CMK (cell line): ENCODE measurements at regions not wholly inside any gene's neighbourhood (a gene's known extent, or its start where the extent isn't known, plus 50 kb on each side); places are given as distances from the start of the nearest gene placed in this dataset.
A peak's percentile ranks its signal among the peaks of the same experiment; 100 is the strongest.

ENCODE experiments used
- DNase-seq: peaks from one replicate; pipeline ENCODE4 v3.0.0-alpha.2; 2010; ENCODE audit warnings: low read depth

GRCh38 chr11:128031538-128032134 lies 555.7 kb downstream of the ETS1 start:
- peak; percentile 72 for DNase-seq

DNA sequence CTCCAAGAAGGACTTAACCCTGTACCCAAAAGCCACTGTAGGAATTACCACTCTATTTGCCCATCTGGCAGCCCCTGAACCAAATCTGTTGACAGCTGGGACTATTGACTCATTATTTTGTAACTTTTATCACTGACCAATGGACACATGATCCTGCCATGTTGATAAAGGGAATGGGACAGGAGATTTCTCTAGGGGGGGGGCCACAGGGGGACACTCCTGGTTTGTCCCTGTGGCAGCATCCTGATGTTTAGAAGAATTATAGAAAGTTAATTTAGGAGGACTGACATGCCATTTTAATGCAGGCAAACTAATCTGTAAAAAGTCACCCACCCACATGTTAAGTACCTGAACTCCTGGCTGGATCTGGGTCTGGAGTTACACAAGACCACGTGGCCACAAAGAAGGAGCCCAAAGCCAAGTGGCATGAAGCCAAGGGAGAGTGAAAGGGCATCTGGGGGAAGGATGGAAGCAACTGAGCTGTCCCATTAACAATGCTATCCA lies 558.1 kb downstream of the ETS1 start:
- no peak for DNase-seq

DNA sequence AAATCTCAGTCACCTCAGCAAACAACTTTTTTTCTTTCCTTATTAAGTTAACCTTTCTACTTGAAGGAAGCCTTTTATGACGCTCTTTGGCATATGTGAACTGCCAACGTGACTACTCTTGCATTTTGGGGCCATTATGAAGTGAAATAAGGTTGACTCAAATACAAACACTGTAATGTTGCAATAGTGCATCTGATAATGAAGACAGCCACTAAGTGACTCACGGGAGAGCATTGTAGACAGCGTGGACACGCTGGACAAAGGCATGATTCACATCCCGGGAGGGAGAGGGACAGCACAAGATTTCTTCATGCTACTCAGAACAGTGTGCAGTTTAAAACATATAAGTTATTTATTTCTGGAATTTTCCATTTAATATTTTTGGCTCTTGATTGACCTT lies 560.8 kb downstream of the ETS1 start:
- no peak for DNase-seq

DNA sequence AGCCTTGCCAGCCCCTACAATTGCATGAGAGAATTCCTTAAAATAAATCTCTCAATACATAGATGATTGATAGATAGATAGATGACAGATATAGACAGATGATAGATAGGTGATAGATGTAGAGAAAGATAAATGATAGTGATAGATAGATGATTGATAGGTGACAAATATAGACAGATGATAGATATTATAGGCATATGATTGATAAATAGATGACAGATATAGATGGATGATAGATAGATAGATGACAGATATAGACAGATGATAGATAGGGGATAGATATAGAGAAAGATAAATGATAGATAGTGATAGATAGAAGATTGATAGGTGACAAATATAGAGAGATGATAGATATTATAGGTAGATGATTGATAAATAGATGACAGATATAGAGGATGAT lies 564.6 kb downstream of the ETS1 start:
- DNase-seq: no peak

- DNase-seq: no peak
Observed at GRCh38 chr11:128022007-128022368, 565.4 kb downstream of the ETS1 start.

- no peak for DNase-seq
Observed at GRCh38 chr11:128021349-128022006, 565.9 kb downstream of the ETS1 start.

DNA sequence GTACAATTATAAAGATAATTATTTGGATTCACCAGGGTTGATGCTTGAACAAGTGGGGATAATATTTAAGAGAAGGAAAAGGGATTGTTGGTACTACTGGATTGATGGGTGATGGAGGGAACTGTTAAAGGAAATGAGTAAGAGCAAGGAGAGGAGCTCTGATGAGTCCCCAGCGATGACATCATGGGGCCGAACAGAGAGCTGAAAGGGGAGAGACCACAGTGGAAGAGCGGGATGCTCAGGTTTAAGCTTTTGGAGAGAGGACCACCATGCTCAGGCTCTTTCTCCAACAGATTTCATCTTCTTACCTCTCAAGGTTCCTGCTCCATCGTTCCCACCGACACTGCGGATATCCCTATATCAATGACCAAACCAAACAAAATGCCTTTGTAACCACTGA lies 568.7 kb downstream of the ETS1 start:
- DNase-seq: no peak

GRCh38 chr11:128005562-128005961 lies 581.8 kb downstream of the ETS1 start:
- no peak for DNase-seq

DNA sequence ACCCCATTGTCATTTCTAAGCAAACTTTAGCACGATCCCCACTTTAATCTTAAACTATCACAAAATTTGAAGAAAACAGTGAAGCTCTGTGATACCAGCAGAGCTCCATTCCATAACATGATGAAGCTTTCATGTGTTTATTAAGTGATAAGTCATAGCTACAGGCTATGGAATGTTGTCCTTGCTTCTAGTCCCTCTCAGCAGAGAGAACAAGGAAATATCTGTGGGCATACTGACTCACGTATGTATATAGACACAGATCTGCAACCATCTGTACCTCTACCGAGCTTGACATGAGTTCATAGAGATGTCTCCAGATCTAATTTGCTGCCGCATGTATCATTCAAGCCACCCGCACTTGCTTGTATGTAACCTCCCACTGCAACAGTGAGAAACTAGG lies 588.9 kb downstream of the ETS1 start:
- no peak for DNase-seq

GRCh38 chr11:127997594-127997993 lies 589.8 kb downstream of the ETS1 start:
- no peak for DNase-seq

GRCh38 chr11:127996825-127997224 lies 590.5 kb downstream of the ETS1 start:
- no peak for DNase-seq

- no peak for DNase-seq
Observed at GRCh38 chr11:127995921-127996320, 591.4 kb downstream of the ETS1 start.

GRCh38 chr11:127994736-127995135 lies 592.6 kb downstream of the ETS1 start:
- DNase-seq: no peak

DNA sequence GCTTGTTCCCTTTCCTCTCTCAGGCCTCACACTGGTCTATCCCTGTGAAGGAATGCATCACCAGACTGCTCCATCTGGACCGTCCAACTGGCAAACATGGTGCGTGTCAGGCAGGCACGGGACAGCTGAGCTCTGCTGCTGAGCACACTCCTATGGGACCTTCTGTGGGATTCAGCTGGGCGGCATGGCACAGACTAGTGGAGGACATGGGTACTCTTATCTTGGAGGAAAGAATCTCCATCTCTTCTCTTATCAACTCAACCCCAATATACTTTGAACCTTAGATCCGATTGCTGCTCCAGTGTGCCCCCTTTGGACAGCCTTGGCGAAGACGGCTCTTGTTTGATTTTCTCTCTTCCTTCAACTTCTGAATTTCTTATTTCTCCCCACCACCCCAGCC lies 593.6 kb downstream of the ETS1 start:
- no peak for DNase-seq

- no peak for DNase-seq
Observed at GRCh38 chr11:127993281-127993680, 594.1 kb downstream of the ETS1 start.

DNA sequence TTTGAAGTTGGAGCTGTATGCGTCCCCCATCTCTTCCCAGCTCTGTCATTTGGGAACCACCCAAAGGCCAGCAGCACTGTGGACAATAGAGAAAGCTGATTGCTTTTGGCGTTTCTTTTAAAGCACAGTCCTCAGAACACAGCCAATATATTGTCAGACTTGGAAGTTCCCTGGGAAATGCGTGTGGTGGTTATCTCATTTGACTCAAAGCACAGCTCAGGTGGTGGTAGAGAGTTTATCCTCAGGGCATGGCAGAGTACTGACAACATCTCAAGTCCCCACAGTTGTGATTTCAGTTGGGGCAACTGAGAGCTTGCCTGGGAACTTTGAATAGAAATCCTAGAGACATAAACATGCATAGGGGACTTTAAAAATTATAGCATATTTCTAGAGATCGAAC lies 601.3 kb downstream of the ETS1 start:
- DNase-seq: no peak

DNA sequence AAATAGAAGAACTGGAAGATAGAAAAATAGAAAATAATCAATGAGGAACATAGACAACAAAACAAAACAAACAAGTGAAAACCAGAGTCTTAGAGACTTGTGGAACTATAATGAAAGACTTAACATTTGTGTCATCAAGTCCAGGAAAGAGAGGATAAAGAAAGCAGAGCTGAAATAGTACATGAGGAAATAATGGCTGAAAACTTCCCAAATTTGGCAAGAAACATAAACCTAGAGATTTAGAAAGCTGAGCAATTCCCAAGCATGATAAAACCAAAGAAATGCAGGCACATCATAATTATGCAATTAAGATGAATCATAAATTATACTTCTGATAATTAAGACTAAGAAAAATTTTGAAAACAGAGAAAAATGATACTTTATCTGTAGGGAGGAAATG lies 614.5 kb downstream of the ETS1 start:
- no peak for DNase-seq

DNA sequence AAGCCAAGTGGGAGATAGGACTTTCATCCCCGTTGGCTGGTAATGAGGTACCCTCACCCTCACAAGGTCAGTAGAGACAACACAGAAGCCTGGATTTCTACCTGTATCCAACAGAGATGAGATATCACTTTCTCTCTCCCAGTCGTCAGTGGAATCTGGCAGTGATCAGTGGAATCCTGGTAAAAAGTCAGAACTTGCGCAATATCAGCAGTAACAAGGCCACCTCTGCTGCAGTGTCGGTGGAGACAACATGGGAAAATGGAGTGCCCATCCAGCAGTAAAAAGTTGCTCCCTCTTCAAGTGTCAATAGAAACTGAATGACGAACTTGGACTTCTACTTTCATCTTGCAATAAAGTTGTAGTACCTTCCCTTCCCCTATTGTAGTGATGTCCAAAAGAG lies 615.9 kb downstream of the ETS1 start:
- DNase-seq: no peak

DNA sequence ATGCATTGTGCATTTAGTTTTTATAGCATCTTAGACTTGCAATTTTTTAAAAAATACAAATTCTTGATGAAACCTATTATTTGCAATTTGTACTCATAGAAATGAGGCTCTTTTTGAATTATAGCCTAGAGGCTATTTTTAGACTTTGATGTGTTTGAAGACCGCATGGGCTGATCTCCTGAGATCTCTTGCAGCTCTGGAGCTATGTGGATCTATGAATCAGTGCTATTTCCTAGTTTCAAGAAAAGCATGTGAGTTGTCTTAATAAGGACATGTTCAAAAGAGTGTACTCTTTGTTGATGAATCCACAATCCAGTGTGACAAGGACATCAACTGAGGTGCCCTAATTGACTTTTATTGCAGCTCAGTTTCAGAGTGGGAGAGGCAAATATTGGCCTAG lies 620.5 kb downstream of the ETS1 start:
- DNase-seq: no peak

DNA sequence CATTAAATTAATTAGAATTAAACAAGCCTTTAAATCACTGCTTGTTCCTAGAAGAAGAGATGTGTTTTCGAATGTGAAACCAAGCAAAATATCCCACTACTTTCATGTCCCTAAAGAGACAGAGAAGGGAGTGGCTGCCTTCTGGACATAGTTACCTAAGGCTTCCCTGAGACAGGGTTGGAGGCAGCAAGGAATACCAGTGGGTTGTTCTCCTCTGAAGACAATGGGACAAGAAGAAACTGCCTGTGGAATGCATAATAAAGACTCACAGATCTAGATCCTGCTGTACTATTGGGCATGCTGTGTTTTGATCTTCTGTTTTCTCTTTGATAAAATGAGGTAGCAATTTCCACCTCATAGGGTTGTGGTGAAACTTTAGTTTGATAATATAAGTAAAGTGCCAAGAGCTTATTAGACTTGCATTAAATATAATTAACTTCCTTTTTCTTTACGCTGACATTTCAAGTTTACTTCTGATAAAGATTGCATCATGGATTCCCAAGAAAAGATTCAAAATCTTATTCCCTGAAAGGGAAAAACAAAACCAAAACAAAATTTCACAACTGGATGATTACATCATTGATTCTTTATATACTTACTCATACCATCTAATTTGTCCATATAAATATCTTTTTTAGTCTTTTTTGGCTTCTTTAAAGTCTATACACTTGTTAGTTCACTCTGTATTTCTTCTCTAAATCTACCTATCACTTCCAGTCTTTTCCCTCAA lies 621.3 kb downstream of the ETS1 start:
- no peak for DNase-seq

- DNase-seq: no peak
Observed at GRCh38 chr11:127962416-127962815, 624.9 kb downstream of the ETS1 start.

GRCh38 chr11:127950162-127950561 lies 637.2 kb downstream of the ETS1 start:
- no peak for DNase-seq

GRCh38 chr11:127943763-127944162 lies 643.6 kb downstream of the ETS1 start:
- DNase-seq: no peak
